Astrocyte of the hippocampus (primary cell): ENCODE measurements at regions not wholly inside any gene's neighbourhood (a gene's known extent, or its start where the extent isn't known, plus 50 kb on each side); places are given as distances from the start of the nearest gene placed in this dataset.
"Not testable (repeated sequence)": the region's sequence is repeated elsewhere in the genome, so short reads cannot be mapped to it uniquely, and the experiment has no call there.

ENCODE experiments used
- DNase-seq: peaks from one replicate; pipeline ENCODE4 v3.0.0; 2011; ENCODE audit warnings: low read depth, low spot score

GRCh38 chr7:66458991-66459390 lies 169.7 kb upstream of the KCTD7 start:
- DNase-seq, result not testable (repeated sequence)

- DNase-seq, result peak; percentile 31
Measured at GRCh38 chr7:66459783-66460413, 168.8 kb upstream of the KCTD7 start.

GRCh38 chr7:66460921-66461361 lies 167.7 kb upstream of the KCTD7 start:
- DNase-seq, result no peak

- not testable (repeated sequence) for DNase-seq
Measured at GRCh38 chr7:66461397-66461796, 167.3 kb upstream of the KCTD7 start.

- DNase-seq, result not testable (repeated sequence)
Measured at GRCh38 chr7:66462831-66463230, 165.8 kb upstream of the KCTD7 start.

- no peak for DNase-seq
Measured at GRCh38 chr7:66464059-66464458, 164.6 kb upstream of the KCTD7 start.

GRCh38 chr7:66466081-66466600 lies 162.5 kb upstream of the KCTD7 start:
- no peak for DNase-seq

GRCh38 chr7:66467887-66468286 lies 160.8 kb upstream of the KCTD7 start:
- no peak for DNase-seq

- DNase-seq, result not testable (repeated sequence)
Measured at GRCh38 chr7:66473064-66473463, 155.6 kb upstream of the KCTD7 start.

- DNase-seq, result no peak
Measured at GRCh38 chr7:66474441-66474840, 154.2 kb upstream of the KCTD7 start.

GRCh38 chr7:66476056-66476455 lies 152.6 kb upstream of the KCTD7 start:
- not testable (repeated sequence) for DNase-seq

- DNase-seq, result not testable (repeated sequence)
Measured at GRCh38 chr7:66477822-66478397, 150.8 kb upstream of the KCTD7 start.

GRCh38 chr7:66481229-66481628 lies 147.5 kb upstream of the KCTD7 start:
- DNase-seq, result not testable (repeated sequence)

GRCh38 chr7:66489065-66489464 lies 139.6 kb upstream of the KCTD7 start:
- not testable (repeated sequence) for DNase-seq

GRCh38 chr7:66489741-66490140 lies 138.9 kb upstream of the KCTD7 start:
- peak; percentile 49 for DNase-seq

GRCh38 chr7:66490979-66491378 lies 137.7 kb upstream of the KCTD7 start:
- DNase-seq, result not testable (repeated sequence)

- DNase-seq, result not testable (repeated sequence)
Measured at GRCh38 chr7:66492405-66492804, 136.3 kb upstream of the KCTD7 start.

GRCh38 chr7:66493235-66494205 lies 135.2 kb upstream of the KCTD7 start:
- peak; percentile 99 for DNase-seq

- DNase-seq, result no peak
Measured at GRCh38 chr7:66497346-66497745, 131.3 kb upstream of the KCTD7 start.

- no peak for DNase-seq
Measured at GRCh38 chr7:66500087-66500486, 128.6 kb upstream of the KCTD7 start.

GRCh38 chr7:66502230-66503035 lies 126.2 kb upstream of the KCTD7 start:
- no peak for DNase-seq
